GM18861 (cell line): ENCODE measurements at regions not wholly inside any gene's neighbourhood (a gene's known extent, or its start where the extent isn't known, plus 50 kb on each side); places are given as distances from the start of the nearest gene placed in this dataset.

ENCODE experiments used
- ATAC-seq: cut with Tn5 transposase; IDR thresholded peaks from one replicate; pipeline ENCODE4 v1.9.1; 2021; ENCODE audit not compliant: unreplicated experiment

GRCh38 chr7:117972606-117973005 lies 99.4 kb upstream of the CTTNBP2 start:
- ATAC-seq, result no peak

DNA sequence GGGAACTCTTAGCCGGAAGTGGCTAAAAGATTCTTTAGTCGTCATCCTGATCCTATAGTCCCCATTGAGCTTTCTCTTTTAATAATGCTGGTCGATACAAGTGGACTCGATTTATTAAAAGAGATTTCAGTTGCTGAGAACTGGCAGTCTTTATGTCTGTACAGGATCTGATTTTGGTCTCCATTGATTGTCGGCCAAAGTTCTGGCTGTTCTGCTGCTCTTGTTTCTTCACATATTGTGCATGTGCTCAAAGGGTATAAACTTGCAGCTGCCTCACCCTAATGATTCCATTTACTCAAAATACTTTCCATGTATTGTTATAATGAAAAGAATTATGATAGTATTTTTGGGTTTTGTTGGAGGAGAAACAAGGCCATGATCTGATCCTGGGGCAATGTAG lies 100.7 kb upstream of the CTTNBP2 start:
- no peak for ATAC-seq

- no peak for ATAC-seq
Observed at GRCh38 chr7:117974891-117975290, 101.7 kb upstream of the CTTNBP2 start.

DNA sequence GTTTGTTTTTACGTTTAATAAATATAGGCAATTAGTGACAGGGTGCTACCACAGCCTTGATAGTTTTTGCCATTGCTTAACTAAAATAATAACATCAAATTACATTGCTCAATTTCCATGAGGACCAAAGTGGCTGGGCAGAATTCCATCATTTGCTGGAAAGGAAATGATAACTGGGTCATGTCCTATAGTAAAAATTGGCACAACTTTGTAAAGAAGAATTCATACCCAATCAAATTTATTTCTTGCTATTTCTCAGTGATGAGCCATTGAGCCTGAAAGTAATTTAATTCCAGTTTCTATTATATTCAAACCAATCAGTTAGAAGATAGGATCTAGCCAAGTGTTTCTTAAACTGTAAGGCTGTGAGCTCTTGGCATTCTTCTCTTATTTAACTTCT lies 102.2 kb upstream of the CTTNBP2 start:
- no peak for ATAC-seq

DNA sequence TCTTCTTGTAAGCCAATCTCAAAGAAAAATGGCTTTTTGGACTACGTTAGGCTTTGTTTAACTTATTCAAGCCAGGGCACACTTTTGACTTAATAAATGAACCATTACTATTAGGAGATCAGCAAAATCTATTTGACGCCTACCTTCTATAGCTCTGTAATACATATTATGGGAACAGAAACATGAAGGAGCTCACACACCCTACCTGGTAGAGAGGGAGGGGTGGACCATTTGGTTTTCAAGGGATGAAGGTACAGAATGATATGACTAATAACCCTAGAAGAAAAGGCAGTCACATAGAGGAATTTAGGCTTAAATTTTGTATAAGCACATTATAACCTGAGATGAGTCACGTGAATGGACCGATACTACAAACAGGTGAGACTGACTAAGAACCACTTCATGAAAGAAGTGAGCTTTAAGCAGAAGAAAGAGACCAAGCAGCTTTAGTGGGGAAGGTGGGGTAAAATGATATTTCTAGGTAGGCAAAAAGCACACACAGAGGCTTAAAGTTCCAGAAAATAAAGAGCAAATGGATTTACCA lies 106.8 kb upstream of the CTTNBP2 start:
- no peak for ATAC-seq

GRCh38 chr7:117982071-117983055 lies 109.1 kb upstream of the CTTNBP2 start:
- ATAC-seq, result no peak

- no peak for ATAC-seq
Observed at GRCh38 chr7:117986645-117987269, 113.5 kb upstream of the CTTNBP2 start.

DNA sequence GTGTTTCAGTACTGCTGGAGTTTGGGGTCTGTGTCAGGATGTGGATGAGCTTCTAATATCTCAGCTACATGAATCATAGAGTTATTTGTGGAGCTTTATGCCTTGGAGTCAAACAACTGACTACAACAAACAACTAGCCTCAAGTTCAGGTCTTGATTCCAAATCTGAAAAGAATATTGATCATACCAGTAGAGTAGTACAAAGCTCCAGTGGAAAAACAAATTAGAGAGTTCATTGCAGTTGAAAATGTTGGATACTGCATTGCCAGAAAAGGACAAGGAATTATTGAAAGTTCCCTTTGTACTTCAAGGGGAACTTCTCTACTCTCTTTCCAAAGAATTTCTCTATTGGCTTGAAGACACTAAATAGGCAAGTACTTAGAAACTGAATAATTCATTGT lies 117.6 kb upstream of the CTTNBP2 start:
- no peak for ATAC-seq

DNA sequence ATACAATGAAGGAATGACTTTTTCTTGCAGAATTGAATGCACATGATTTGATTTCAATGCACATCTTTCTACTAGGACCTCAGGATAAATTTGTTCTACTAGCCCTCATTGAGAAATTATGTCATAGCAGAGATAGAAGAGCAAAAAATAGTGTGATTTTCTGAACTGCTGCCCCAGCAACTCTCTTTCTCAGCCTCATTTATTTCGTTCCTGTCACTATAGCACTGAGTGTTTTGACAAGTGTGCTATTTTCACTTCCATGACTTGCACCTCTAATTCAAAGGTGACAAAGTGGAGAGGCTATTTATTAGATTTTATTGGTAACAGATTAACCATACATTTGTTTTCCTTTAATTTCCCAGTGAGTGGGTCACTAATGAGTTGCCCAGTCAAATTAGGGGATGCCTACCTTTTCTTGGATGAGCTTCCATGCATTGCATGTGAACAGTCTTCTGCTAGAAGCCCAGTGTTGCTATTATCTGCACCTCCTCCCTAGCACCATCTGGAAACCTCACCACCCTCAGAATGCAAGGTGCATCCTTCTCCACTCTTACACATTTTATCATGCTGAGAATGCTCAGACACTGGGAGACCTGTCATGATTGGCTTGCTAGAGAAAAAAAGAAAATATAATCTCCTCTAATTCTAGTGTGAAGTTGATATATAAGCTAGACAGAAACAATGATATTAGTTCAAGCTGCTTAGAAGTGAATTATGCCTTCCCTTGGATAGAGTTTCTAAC lies 119.6 kb upstream of the CTTNBP2 start:
- ATAC-seq, result no peak

DNA sequence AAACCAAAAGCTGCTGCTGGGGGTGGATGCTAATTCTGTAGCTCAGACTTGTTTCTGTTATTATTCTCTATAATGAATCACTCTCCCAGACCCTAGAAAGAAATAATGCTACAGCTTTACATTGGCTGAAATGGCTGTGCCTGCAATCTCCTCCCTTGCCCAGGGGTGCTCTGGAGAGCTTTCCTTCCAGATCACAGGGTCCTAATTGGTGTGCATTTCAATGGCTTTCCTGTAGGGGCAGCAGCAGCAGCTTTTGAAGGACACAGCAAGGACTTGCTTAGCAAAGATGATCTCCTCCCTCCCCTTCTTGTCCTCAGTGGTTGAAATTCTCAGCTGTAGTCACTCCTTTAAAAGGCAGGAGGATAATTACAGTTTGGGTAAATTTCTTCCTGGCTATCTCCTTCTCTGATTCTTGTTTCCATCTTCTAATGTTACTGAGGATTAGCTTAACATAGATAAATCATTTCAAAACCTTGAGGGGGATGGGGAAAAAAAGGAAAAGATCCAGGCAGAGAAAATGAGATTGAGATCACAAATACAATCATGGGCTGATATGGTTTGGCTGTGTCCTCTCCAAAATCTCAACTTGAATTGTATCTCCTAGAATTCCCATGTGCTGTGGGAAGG lies 120.2 kb upstream of the CTTNBP2 start:
- peak; percentile 98 for ATAC-seq

DNA sequence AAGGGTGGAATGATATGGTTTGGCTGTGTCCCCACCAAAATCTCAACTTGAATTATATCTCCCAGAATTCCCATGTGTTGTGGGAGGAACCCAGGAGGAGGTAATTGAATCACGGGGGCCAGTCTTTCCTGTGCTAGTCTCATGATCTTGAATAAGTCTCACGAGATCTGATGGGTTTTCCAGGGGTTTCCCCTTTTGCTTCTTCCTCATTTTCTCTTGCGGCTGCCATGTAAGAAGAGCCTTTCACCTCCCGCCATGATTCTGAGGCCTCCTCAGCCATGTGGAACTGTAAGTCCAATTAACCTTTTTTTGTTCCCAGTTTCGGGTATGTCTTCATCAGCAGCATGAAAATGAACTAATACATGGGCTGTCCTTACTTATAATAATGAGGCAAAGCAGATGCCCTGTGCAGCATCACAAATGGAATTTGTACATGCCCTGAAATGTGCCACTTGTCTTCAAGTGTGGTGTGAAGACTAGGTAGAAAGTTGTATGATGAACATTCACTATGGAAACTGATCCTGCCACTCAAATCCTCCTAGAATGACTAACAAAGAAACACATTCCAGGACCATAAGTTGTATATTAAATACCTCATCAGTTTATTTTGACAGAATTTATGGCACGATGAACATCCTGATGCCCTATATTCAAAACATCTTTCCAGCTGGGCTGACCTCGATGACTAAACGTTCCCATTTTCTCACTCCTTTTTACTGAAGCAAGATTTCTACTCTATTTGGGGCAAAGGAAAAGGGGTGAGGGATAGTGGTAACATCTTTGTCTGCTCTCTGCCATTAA lies 122.8 kb upstream of the CTTNBP2 start:
- ATAC-seq, result no peak

DNA sequence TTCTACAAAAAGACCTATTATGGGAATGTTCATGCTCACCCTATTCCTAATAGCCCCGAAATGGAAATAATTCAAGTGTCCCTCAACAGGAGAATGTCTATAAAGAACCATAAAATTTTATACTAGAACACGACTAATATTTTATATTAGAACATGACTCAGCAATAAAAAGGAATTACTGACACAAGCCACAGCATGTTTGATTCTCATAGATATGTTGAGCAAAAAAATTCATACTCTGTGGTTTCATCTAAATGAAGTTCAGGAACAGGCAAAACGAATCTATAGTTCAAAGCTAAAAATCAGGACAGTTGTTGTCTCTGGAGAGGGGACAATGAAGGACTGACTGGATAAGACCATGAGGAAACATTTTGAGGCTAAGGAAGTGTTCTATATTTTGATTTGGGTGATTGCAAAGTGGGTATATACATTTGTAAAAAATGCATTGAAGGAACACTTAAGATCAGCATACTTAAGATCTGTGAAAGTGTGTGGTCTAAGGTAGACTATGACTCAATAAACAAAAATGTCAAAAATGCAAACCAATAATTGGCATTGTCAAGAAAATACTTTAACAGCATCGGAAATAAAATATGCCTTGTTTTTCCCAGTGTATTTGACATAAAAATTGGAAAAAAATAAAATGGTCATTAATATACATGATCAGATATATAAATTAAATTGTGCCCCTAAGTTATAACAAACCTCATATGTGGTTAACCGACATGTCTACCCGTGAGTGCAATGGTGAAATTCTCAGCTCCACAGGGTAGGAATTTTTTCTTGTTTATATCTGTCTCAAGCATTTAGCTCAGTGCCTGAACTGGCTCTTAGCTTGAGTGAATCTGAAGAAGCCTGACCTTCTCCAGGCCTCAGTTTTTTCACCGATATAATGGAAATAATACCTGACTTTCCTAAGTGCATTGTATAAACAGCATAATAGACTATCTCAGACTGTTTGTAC lies 124.9 kb upstream of the CTTNBP2 start:
- ATAC-seq, result no peak

DNA sequence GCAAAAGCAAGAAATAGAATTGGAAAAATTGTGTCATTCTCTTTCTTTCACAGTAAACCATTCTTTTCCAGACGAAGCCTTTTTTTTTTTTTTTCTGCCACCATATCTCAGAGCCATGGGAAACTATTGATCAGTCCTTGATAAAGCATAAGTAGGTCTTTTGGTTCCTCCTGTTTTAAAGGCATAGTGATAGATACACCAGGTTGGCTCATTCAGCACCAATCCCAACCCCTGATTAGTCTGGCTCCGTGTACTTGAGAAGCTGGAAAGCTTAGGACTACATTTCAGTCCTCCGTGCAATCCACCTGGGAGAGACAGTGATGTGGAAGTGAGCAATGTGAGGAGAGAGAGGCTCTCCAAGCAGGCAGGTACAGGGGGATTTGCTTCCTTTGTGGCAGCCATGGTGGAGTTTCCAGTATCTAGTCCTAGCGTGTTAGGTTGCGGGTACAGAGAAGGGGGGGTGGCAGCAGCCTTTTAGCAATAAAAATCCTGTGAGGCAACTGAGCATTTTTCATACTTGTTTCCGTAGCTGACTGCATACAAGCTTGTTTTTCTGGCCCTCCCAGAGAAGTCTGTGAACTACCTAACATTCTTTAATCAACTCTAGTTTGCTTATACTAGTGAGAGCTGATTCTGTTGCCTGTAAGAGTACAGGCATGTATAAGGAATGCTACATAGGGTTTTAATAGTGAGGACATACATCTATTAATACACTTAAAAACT lies 127.4 kb upstream of the CTTNBP2 start:
- no peak for ATAC-seq

- no peak for ATAC-seq
Observed at GRCh38 chr7:118003476-118003875, 130.2 kb upstream of the CTTNBP2 start.

GRCh38 chr7:118005026-118005425 lies 131.8 kb upstream of the CTTNBP2 start:
- ATAC-seq, result peak; percentile 54

DNA sequence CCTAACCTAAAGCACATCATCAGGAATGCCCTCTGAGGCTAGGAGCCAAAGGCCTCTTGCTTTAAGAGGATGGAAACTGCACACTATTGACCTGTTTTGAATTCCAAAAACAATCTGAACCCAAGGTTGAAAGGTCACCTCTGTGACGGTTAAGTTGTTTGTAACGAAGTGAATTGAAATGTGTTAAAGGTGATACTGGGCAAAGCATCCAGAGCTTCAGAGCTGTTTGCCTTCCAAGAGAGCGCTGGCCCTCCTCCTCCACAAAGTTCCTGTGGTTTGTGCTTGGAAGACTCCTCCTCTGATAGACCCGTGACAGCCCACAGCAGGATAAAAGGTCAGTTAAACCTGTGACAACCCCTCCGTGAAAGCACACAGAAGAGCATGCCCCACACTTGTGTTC lies 133.7 kb upstream of the CTTNBP2 start:
- ATAC-seq, result no peak

GRCh38 chr7:118009419-118009818 lies 136.2 kb upstream of the CTTNBP2 start:
- ATAC-seq, result no peak

DNA sequence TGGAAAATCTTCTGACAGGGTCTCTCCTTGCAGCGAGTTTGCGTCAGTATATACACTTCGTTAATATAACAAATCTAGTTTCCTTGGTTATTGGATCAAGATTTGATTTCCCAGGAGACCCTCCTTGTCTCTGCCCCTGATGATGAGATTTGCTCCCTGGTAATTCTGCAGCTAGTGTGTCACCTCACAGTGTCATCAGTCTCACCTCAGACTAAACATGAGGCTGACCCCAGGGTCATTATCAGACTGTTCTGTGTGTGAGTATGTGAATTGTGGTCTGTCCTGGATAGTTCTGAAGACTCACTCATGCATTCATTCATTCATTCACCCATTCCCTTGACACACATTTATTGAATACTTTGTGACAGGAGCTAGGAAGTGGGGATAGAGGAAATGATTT lies 138.4 kb upstream of the CTTNBP2 start:
- no peak for ATAC-seq
